Endothelial cell of umbilical vein (primary cell): ENCODE measurements at regions not wholly inside any gene's neighbourhood (a gene's known extent, or its start where the extent isn't known, plus 50 kb on each side); places are given as distances from the start of the nearest gene placed in this dataset.

ENCODE experiments used
- BruUV-seq: library from RNA; stranded (reverse); fragments of 400-500 nt; replicated peaks from 2 replicates; lab custom pipeline; 2021; lab: Mats Ljungman, UMichigan
- CTCF ChIA-PET: fragments of 300-600, 350-600 bp; sonication (Branson Sonifier 250); formaldehyde crosslinking; loops from one replicate; lab custom pipeline; 2021; ENCODE audit warnings: antibody characterized with exemption, inconsistent platforms; lab: Charles Lee
- POLR2A ChIA-PET: fragments of 300-600, 350-600 bp; sonication (Branson Sonifier 250); formaldehyde crosslinking; loops from one replicate; lab custom pipeline; 2021; ENCODE audit warnings: antibody characterized with exemption, inconsistent platforms; lab: Charles Lee
- DNase-seq: peaks from one replicate; pipeline ENCODE4 v3.0.0-alpha.2; 2011; ENCODE audit warnings: low read depth, low spot score
- FAIRE-seq: peaks from 2 replicates; lab custom pipeline; 2011; peaks lifted over from hg19 to GRCh38; lab: Jason Lieb, UNC
- H2AFZ ChIP-seq: 2 replicates; pipeline ENCODE4 v1.6.0; 2012; ENCODE audit warnings: low read depth, low read length, control low read depth, inconsistent platforms
- H3K27ac ChIP-seq: 2 replicates; pipeline ENCODE4 v1.5.1; 2011; ENCODE audit warnings: low read depth, mild to moderate bottlenecking, control low read depth, low read length, moderate library complexity; ENCODE audit not compliant: insufficient read depth
- H3K27me3 ChIP-seq, 2 experiments: 2 replicates each; pipeline versions ENCODE4 v1.6.0 to v1.6.1; 2011; ENCODE audit warnings: low read length in 2 of 2, mixed read lengths in 1 of 2; ENCODE audit not compliant: control insufficient read depth in 2 of 2, insufficient read depth in 2 of 2
- H3K36me3 ChIP-seq, 2 experiments: 2 replicates in 1 of 2; 3 replicates in 1 of 2; pipeline ENCODE4 v1.5.1; 2011; ENCODE audit warnings: low read length in 2 of 2, mild to moderate bottlenecking in 1 of 2, moderate library complexity in 1 of 2; ENCODE audit not compliant: control insufficient read depth in 2 of 2, insufficient read depth in 2 of 2; ENCODE audit errors: extremely low read depth in 1 of 2
- H3K4me1 ChIP-seq: 3 replicates; pipeline ENCODE4 v1.5.1; 2011; ENCODE audit warnings: mild to moderate bottlenecking, low read length; ENCODE audit not compliant: control insufficient read depth, insufficient read depth; ENCODE audit errors: extremely low read depth
- H3K4me2 ChIP-seq: 2 replicates; pipeline ENCODE4 v1.6.1; 2011; ENCODE audit warnings: low read length, control low read depth, mixed read lengths; ENCODE audit not compliant: insufficient read depth
- H3K4me3 ChIP-seq, 3 experiments: fragments of 200-600 bp in 1 of 3; sonication (generic), shearing (Covaris generic) in 1 of 3; replicated peaks in 1 of 3; 2 replicates each; pipeline ENCODE4 v1.5.1; 2011 to 2016; ENCODE audit warnings: control low read depth in 3 of 3, low read length in 3 of 3, mild to moderate bottlenecking in 2 of 3, inconsistent platforms in 1 of 3, low read depth in 1 of 3, moderate library complexity in 1 of 3; ENCODE audit not compliant: insufficient read depth in 1 of 3
- H3K79me2 ChIP-seq: 2 replicates; pipeline ENCODE4 v1.6.0; 2012; ENCODE audit warnings: low read length, inconsistent platforms; ENCODE audit not compliant: control insufficient read depth, insufficient read depth
- H3K9ac ChIP-seq: replicated peaks from 2 replicates; pipeline ENCODE3; 2011; ENCODE audit warnings: low read length, control low read depth; ENCODE audit not compliant: insufficient read depth; ENCODE audit errors: extremely low read depth
- H3K9me1 ChIP-seq: replicated peaks from 3 replicates; pipeline ENCODE4 v1.6.0; 2011; ENCODE audit warnings: mild to moderate bottlenecking, low read length; ENCODE audit not compliant: control insufficient read depth, insufficient read depth; ENCODE audit errors: extremely low read depth
- H3K9me3 ChIP-seq: replicated peaks from 2 replicates; pipeline ENCODE4 v1.5.1; 2012; ENCODE audit warnings: low read length, inconsistent platforms; ENCODE audit not compliant: control insufficient read depth, insufficient read depth
- H4K20me1 ChIP-seq: replicated peaks from 2 replicates; pipeline ENCODE3; 2011; ENCODE audit warnings: mild to moderate bottlenecking, low read length; ENCODE audit not compliant: control insufficient read depth, insufficient read depth; ENCODE audit errors: extremely low read depth
- EZH2 ChIP-seq: IDR thresholded peaks from 2 replicates; pipeline ENCODE4 v1.6.1; 2012; ENCODE audit warnings: borderline replicate concordance, low read depth, mild to moderate bottlenecking, moderate library complexity, low read length, inconsistent platforms; ENCODE audit not compliant: severe bottlenecking
- MYC ChIP-seq: IDR thresholded peaks from one replicate; pipeline ENCODE4 v1.6.1; 2011; ENCODE audit warnings: mild to moderate bottlenecking, low read depth, low read length
- dilution Hi-C: fragments of 300-500 bp; cut with MboI; formaldehyde crosslinking; loops from one replicate; pipeline ENCODE4 v1.15.0; 2019; ENCODE audit warnings: low sequenced_read_pairs; ENCODE audit not compliant: extremely low pct_ligation_motif_present
- intact Hi-C: fragments of 100-400 bp; cut with micrococcal nuclease; formaldehyde crosslinking; loops from one replicate; pipeline ENCODE4 v1.10.0; 2022
- TF ChIP-seq, protein P1 (sequence below), 2 donors: IDR thresholded peaks; 1 replicate in 1 of 2; 2 replicates in 1 of 2; pipeline ENCODE4 v1.5.1; 2011; ENCODE audit warnings: low read length in 2 of 2, mild to moderate bottlenecking in 2 of 2, moderate library complexity in 2 of 2, control low read depth in 1 of 2, inconsistent platforms in 1 of 2, low read depth in 1 of 2; ENCODE audit not compliant: insufficient read depth in 1 of 2; ENCODE audit errors: extremely low read depth in 1 of 2

DNA sequence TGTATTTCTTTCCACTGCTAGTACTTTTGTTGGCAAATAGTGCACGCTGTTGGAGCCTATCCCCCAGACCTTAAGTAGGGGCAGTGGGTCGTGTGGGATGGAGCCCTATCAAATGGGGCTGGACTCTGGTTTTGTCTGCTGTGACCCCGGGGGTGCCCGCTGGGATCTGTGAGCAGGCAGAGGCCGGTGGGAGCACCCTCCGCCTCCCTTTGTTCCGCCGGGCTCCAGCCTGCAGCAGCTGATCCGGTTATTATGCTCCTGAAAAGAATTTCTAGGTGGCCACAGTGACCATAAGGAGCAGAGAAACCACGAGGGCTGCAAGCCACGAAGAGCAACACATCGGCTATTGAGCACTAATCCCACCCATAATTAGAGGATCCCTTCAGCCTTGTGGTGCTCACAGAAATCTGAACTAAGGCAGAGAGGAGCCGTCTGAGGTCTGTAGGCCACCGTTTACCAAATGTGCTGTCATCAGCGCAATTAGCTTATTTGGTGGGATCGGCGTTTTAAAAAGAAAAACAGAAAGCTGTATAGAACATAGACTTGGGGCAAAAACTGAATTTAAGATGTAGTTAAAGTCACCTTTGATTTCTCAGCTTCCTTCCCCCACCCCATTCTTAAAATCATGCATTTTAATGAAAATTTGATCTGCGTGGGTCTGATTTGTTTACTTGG lies 598.3 kb upstream of the JAG1 start:
- Histone ChIP-seq H2AFZ (no peak overlapping the region), H4K20me1 (no peaks in the 10 kb centered on the region), H3K9ac (no peak overlapping the region), H3K36me3 (no peaks in the 10 kb centered on the region), H3K27ac (no peak overlapping the region), H3K4me3 (no peak overlapping the region), H3K79me2 (no peaks in the 10 kb centered on the region), H3K9me1 (no peaks in the 10 kb centered on the region), H3K4me2 (no peak overlapping the region), H3K4me1 (peaks cover 10% of the 10 kb centered on the region), H3K9me3 (no peaks in the 10 kb centered on the region), H3K27me3 (no peaks in the 10 kb centered on the region)
- no peak for DNase-seq
- no peak for TF ChIP-seq EZH2
- CTCF ChIA-PET: no interaction called here
- BruUV-seq: no TSS peak
- POLR2A ChIA-PET: no interaction called here
- dilution Hi-C loops: no loop called here
- intact Hi-C loops: loop anchor here (5.0 kb wide), 1 partner anchor 620 kb away; no protein-coding TSS in a partner anchor
- FAIRE-seq: no peak

DNA sequence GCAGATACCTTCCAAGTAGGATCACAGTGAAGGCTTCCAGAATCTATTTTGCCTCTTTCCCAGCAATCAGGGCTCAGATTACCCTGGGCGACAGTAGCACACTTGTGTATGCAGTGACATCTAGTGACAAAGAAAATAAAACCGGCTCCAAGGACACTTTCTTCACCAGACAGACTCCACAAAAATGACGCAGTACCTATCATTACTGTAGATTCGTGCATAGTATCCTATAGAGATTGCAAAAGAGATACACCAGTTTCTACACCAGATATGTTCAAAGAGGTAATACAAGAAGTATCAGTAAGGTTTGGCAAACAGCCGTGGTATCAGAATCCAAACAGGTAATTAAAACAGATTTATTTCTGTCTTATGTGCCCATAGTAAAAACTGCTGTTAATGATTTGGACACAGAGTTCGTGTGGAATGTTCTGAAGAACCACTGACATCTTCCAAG lies 600.4 kb upstream of the JAG1 start:
- H3K9me3 ChIP-seq: no peaks in the 10 kb centered on the region
- no peaks in the 10 kb centered on the region for H4K20me1 ChIP-seq
- TF ChIP-seq MYC: no peak
- TF ChIP-seq, protein P1, sequence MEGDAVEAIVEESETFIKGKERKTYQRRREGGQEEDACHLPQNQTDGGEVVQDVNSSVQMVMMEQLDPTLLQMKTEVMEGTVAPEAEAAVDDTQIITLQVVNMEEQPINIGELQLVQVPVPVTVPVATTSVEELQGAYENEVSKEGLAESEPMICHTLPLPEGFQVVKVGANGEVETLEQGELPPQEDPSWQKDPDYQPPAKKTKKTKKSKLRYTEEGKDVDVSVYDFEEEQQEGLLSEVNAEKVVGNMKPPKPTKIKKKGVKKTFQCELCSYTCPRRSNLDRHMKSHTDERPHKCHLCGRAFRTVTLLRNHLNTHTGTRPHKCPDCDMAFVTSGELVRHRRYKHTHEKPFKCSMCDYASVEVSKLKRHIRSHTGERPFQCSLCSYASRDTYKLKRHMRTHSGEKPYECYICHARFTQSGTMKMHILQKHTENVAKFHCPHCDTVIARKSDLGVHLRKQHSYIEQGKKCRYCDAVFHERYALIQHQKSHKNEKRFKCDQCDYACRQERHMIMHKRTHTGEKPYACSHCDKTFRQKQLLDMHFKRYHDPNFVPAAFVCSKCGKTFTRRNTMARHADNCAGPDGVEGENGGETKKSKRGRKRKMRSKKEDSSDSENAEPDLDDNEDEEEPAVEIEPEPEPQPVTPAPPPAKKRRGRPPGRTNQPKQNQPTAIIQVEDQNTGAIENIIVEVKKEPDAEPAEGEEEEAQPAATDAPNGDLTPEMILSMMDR (IDR thresholded peaks at IDR 0.05; ENCODE audit: extremely low read depth in 1 of 2, insufficient read depth in 1 of 2, low read depth in 1 of 2, low read length in 2 of 2): peak; percentile 42 to 46
- H3K4me1 ChIP-seq: no peaks in the 10 kb centered on the region
- dilution Hi-C loops (no loop called here), intact Hi-C loops (loop anchor here (1.0 to 5.0 kb wide), 7 partner anchors 69 to 805 kb away; no protein-coding TSS in a partner anchor)
- H2AFZ ChIP-seq: no peak overlapping the region
- no TSS peak for BruUV-seq
- ChIA-PET CTCF (interaction anchor here (0.8 to 2.9 kb wide), 8 partner anchors 16 to 721 kb away, joined by 3 to 17 read pairs (median 5); no protein-coding TSS in a partner anchor), POLR2A (no interaction called here)
- no peak overlapping the region for H3K27ac ChIP-seq
- no peak overlapping the region for H3K4me2 ChIP-seq
- H3K79me2 ChIP-seq: no peaks in the 10 kb centered on the region
- peak; percentile 90 for FAIRE-seq
- no peak overlapping the region for H3K9ac ChIP-seq
- no peak overlapping the region for H3K4me3 ChIP-seq
- DNase-seq: peak; percentile 74
- H3K27me3 ChIP-seq: no peaks in the 10 kb centered on the region
- H3K9me1 ChIP-seq: no peaks in the 10 kb centered on the region
- H3K36me3 ChIP-seq: no peaks in the 10 kb centered on the region
